Loucy (cell line): ENCODE measurements at regions not wholly inside any gene's neighbourhood (a gene's known extent, or its start where the extent isn't known, plus 50 kb on each side); places are given as distances from the start of the nearest gene placed in this dataset.

Experiments
- EZH2phosphoT487 ChIP-seq: fragments of 200-600 bp; IDR thresholded peaks from 2 replicates; pipeline ENCODE4 v1.6.1; 2018; ENCODE audit warnings: antibody characterized with exemption, mild to moderate bottlenecking, moderate library complexity, borderline replicate concordance
- TF ChIP-seq, protein P1 (sequence below): fragments of 200-600 bp; sonication (generic); conservative IDR thresholded peaks from 2 replicates; pipeline ENCODE4 v1.5.1; 2014; ENCODE audit warnings: mild to moderate bottlenecking, antibody characterized with exemption, low read length

- TF ChIP-seq, protein P1, sequence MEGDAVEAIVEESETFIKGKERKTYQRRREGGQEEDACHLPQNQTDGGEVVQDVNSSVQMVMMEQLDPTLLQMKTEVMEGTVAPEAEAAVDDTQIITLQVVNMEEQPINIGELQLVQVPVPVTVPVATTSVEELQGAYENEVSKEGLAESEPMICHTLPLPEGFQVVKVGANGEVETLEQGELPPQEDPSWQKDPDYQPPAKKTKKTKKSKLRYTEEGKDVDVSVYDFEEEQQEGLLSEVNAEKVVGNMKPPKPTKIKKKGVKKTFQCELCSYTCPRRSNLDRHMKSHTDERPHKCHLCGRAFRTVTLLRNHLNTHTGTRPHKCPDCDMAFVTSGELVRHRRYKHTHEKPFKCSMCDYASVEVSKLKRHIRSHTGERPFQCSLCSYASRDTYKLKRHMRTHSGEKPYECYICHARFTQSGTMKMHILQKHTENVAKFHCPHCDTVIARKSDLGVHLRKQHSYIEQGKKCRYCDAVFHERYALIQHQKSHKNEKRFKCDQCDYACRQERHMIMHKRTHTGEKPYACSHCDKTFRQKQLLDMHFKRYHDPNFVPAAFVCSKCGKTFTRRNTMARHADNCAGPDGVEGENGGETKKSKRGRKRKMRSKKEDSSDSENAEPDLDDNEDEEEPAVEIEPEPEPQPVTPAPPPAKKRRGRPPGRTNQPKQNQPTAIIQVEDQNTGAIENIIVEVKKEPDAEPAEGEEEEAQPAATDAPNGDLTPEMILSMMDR: no peak
- TF ChIP-seq EZH2phosphoT487: no peak
Measured at GRCh38 chr13:50618206-50618605, 225.3 kb downstream of the DLEU7 start.
